GM10248 (cell line): ENCODE measurements at regions not wholly inside any gene's neighbourhood (a gene's known extent, or its start where the extent isn't known, plus 50 kb on each side); places are given as distances from the start of the nearest gene placed in this dataset.

Experiments
- CTCF ChIA-PET: fragments of 300-600 bp; sonication (Branson Sonifier 250); formaldehyde crosslinking; extraction: SDS; loops from one replicate; lab custom pipeline; 2021; ENCODE audit warnings: antibody characterized with exemption; lab: Yijun Ruan, JAX
- POLR2A ChIA-PET: fragments of 350-650 bp; sonication (Branson Sonifier 250); formaldehyde crosslinking; extraction: SDS; loops from one replicate; lab custom pipeline; 2020; ENCODE audit warnings: antibody characterized with exemption; lab: Yijun Ruan, JAX
- DNase-seq: peaks from one replicate; pipeline ENCODE4 v3.0.0; 2012; ENCODE audit errors: extremely low spot score
- CTCF ChIP-seq: IDR thresholded peaks from 2 replicates; pipeline ENCODE4 v1.5.1; 2012; ENCODE audit warnings: mild to moderate bottlenecking, low read depth; ENCODE audit errors: extremely low read depth, missing control alignments, control extremely low read depth

- DNase-seq: no peak
- ChIA-PET CTCF (interaction anchor here (0.7 to 2.8 kb wide), 5 partner anchors 12 to 445 kb away, joined by 3 to 8 read pairs (median 4); no protein-coding TSS in a partner anchor), POLR2A (no interaction called here)
- TF ChIP-seq CTCF: no peak
These were observed 316.0 kb downstream of the MTX2 start for GRCh38 chr2:176585291-176585690.

GRCh38 chr2:176585791-176586190 is 316.5 kb downstream of the MTX2 start:
- ChIA-PET CTCF (interaction anchor here (0.7 to 2.8 kb wide), 5 partner anchors 12 to 445 kb away, joined by 3 to 8 read pairs (median 4); no protein-coding TSS in a partner anchor), POLR2A (no interaction called here)
- TF ChIP-seq CTCF: no peak
- no peak for DNase-seq

DNA sequence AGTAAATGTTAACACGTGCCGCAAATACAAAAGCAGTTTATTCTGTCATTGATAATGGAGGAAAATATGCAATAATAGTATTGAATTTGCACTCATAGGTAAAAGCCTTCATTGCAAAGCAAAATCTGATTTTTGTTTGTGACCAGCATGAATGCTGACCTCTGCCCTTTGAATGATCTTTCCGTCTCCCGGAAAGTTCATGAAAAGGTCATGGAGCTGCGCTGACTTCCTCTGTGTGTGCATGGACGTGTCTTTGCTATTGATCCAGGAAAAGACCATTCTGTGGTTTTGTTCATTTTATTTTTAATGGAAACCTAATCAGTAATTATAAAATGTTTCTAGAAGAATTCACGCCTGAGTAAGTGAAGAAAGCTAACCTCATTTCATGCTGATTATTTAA is 320.0 kb downstream of the MTX2 start:
- CTCF ChIA-PET: interaction anchor here (1.2 to 1.9 kb wide), 3 partner anchors 9 to 35 kb away, joined by 3 to 8 read pairs (median 7); no protein-coding TSS in a partner anchor
- TF ChIP-seq CTCF: no peak
- POLR2A ChIA-PET: no interaction called here
- DNase-seq: no peak

- CTCF ChIA-PET: interaction anchor here (1.2 kb wide), 2 partner anchors 19 to 35 kb away, joined by 3 to 4 read pairs; no protein-coding TSS in a partner anchor
- TF ChIP-seq CTCF: no peak
- POLR2A ChIA-PET: no interaction called here
- DNase-seq: no peak
These were observed 320.7 kb downstream of the MTX2 start for GRCh38 chr2:176589825-176590440.

- POLR2A ChIA-PET: no interaction called here
- TF ChIP-seq CTCF: no peak
- no peak for DNase-seq
- CTCF ChIA-PET: interaction anchor here (1.4 kb wide), 2 partner anchors 19 to 46 kb away, joined by 3 to 4 read pairs; no protein-coding TSS in a partner anchor
These were observed 323.0 kb downstream of the MTX2 start for GRCh38 chr2:176592216-176592615.

- DNase-seq: no peak
- TF ChIP-seq CTCF: no peak
- ChIA-PET CTCF (no interaction called here), POLR2A (no interaction called here)
These were observed 326.7 kb downstream of the MTX2 start for GRCh38 chr2:176595986-176596385.
